ENCODE measurements at regions not wholly inside any gene's neighbourhood (a gene's known extent, or its start where the extent isn't known, plus 50 kb on each side); places are given as distances from the start of the nearest gene placed in this dataset.

GRCh38 chr9:24449976-24450375, 95.7 kb downstream of the IZUMO3 start:
- intact Hi-C loops (cut with DNase I), result no loop called here
- Histone ChIP-seq H3K27me3 (no peaks in the 10 kb centered on the region), H3K4me1 (peaks cover 0 to 9% (median 0%) of the 10 kb centered on the region in 4 donors), H3K27ac (no peak overlapping the region), H3K36me3 (no peaks in the 10 kb centered on the region), H3K9me3 (no peaks in the 10 kb centered on the region), H3K4me3 (no peak overlapping the region)
- no peak for DNase-seq
- no peak for TF ChIP-seq POLR2AphosphoS5 (IDR thresholded peaks at IDR 0.05)
- 65 to 77% methylated on average over 1 of the region's 1 CpG for WGBS, 2 donors

GRCh38 chr9:24439456-24439855, 106.2 kb downstream of the IZUMO3 start:
- no peak for DNase-seq
- TF ChIP-seq EP300 (IDR thresholded peaks at IDR 0.05) (no peak), CTCF (IDR thresholded peaks at IDR 0.05) (no peak), POLR2A (IDR thresholded peaks at IDR 0.05) (no peak), POLR2AphosphoS5 (IDR thresholded peaks at IDR 0.05) (no peak)
- Histone ChIP-seq H3K4me3 (no peak overlapping the region), H3K9me3 (no peaks in the 10 kb centered on the region), H3K27ac (no peak overlapping the region), H3K36me3 (no peaks in the 10 kb centered on the region), H3K27me3 (no peaks in the 10 kb centered on the region), H3K4me1 (no peaks in the 10 kb centered on the region)
- intact Hi-C loops (cut with DNase I), result no loop called here

GRCh38 chr9:24438876-24439275, 106.8 kb downstream of the IZUMO3 start:
- no peak for DNase-seq
- no peaks in the 10 kb centered on the region for H3K9me3 ChIP-seq
- no peak overlapping the region for H3K27ac ChIP-seq
- intact Hi-C loops (cut with DNase I), result no loop called here
- H3K27me3 ChIP-seq, result no peaks in the 10 kb centered on the region
- WGBS, 2 donors, result 79 to 81% methylated on average over 3 of the region's 3 CpGs
- TF ChIP-seq POLR2AphosphoS5 (IDR thresholded peaks at IDR 0.05) (no peak), CTCF (IDR thresholded peaks at IDR 0.05) (no peak), EP300 (IDR thresholded peaks at IDR 0.05) (no peak), POLR2A (IDR thresholded peaks at IDR 0.05) (no peak)
- H3K4me1 ChIP-seq, result no peaks in the 10 kb centered on the region
- no peak overlapping the region for H3K4me3 ChIP-seq
- no peaks in the 10 kb centered on the region for H3K36me3 ChIP-seq

- no peak for TF ChIP-seq CTCF (IDR thresholded peaks at IDR 0.05)
- TF ChIP-seq POLR2A (IDR thresholded peaks at IDR 0.05), result no peak
- TF ChIP-seq POLR2AphosphoS5 (IDR thresholded peaks at IDR 0.05), result no peak
- TF ChIP-seq EP300 (IDR thresholded peaks at IDR 0.05), result no peak
- no peaks in the 10 kb centered on the region for H3K9me3 ChIP-seq
- no peaks in the 10 kb centered on the region for H3K27me3 ChIP-seq
- H3K27ac ChIP-seq, result no peak overlapping the region
- no peaks in the 10 kb centered on the region for H3K4me1 ChIP-seq
- no peak for DNase-seq
- no peak overlapping the region for H3K4me3 ChIP-seq
- no peaks in the 10 kb centered on the region for H3K36me3 ChIP-seq
- WGBS, 2 donors, result 80 to 85% methylated on average over 1 of the region's 1 CpG
- intact Hi-C loops (cut with DNase I), result no loop called here
Observed at GRCh38 chr9:24436761-24437160, 108.9 kb downstream of the IZUMO3 start.

GRCh38 chr9:24434183-24434582, 111.5 kb downstream of the IZUMO3 start:
- no peaks in the 10 kb centered on the region for H3K36me3 ChIP-seq
- DNase-seq, result no peak
- no peak overlapping the region for H3K4me3 ChIP-seq
- H3K9me3 ChIP-seq, result no peaks in the 10 kb centered on the region
- no peaks in the 10 kb centered on the region for H3K27me3 ChIP-seq
- WGBS, 2 donors, result 42 to 69% methylated on average over 1 of the region's 1 CpG
- no peaks in the 10 kb centered on the region for H3K4me1 ChIP-seq
- intact Hi-C loops (cut with DNase I), result no loop called here
- no peak for TF ChIP-seq POLR2AphosphoS5 (IDR thresholded peaks at IDR 0.05)
- no peak overlapping the region for H3K27ac ChIP-seq

- TF ChIP-seq POLR2AphosphoS5 (IDR thresholded peaks at IDR 0.05) (no peak), EP300 (IDR thresholded peaks at IDR 0.05) (no peak)
- WGBS, 2 donors, result 49 to 73% methylated on average over 1 of the region's 1 CpG
Observed at GRCh38 chr9:24416136-24416535, 129.6 kb downstream of the IZUMO3 start.

More at GRCh38 chr9:24416136-24416535, 129.6 kb downstream of the IZUMO3 start:
- intact Hi-C loops (cut with DNase I), result no loop called here
- H3K27me3 ChIP-seq, result no peaks in the 10 kb centered on the region
- no peaks in the 10 kb centered on the region for H3K9me3 ChIP-seq
- H3K27ac ChIP-seq, result no peak overlapping the region
- no peaks in the 10 kb centered on the region for H3K4me1 ChIP-seq
- no peak for DNase-seq
- H3K4me3 ChIP-seq, result no peak overlapping the region
- H3K36me3 ChIP-seq, result no peaks in the 10 kb centered on the region

Measured in sigmoid colon (tissue), 6 donors.